Activated naive CD4-positive, alpha-beta T cell treated with anti-CD3 and anti-CD28 coated beads, Interleukin-2, amount 10 ng/mL, durations not matched to agents 7 days and 5 days (primary cell): ENCODE measurements at regions not wholly inside any gene's neighbourhood (a gene's known extent, or its start where the extent isn't known, plus 50 kb on each side); places are given as distances from the start of the nearest gene placed in this dataset.
A peak's percentile ranks its signal among the peaks of the same experiment; 100 is the strongest.

Source experiments
- CTCF ChIA-PET: fragments of 350-600 bp; sonication (Branson Sonifier 250); formaldehyde crosslinking; loops from one replicate; lab custom pipeline; 2021; ENCODE audit warnings: antibody characterized with exemption; lab: Charles Lee
- DNase-seq: peaks from one replicate; pipeline ENCODE4 v3.0.0-alpha.2; 2020
- H3K27ac Mint-ChIP-seq: one replicate; pipeline ENCODE4 v1.8.0; 2021; ENCODE audit warnings: mild to moderate bottlenecking, moderate library complexity, mixed read lengths
- H3K27me3 Mint-ChIP-seq: one replicate; pipeline ENCODE4 v1.8.0; 2021; ENCODE audit warnings: mild to moderate bottlenecking, mixed read lengths
- H3K36me3 Mint-ChIP-seq: one replicate; pipeline ENCODE4 v1.8.0; 2021; ENCODE audit warnings: mixed read lengths
- H3K4me1 Mint-ChIP-seq: one replicate; pipeline ENCODE4 v1.8.0; 2021; ENCODE audit warnings: mixed read lengths
- H3K4me3 Mint-ChIP-seq: one replicate; pipeline ENCODE4 v1.8.0; 2021; ENCODE audit warnings: mild to moderate bottlenecking, moderate library complexity, mixed read lengths
- H3K9me3 Mint-ChIP-seq: one replicate; pipeline ENCODE4 v1.8.0; 2021; ENCODE audit warnings: mixed read lengths

DNA sequence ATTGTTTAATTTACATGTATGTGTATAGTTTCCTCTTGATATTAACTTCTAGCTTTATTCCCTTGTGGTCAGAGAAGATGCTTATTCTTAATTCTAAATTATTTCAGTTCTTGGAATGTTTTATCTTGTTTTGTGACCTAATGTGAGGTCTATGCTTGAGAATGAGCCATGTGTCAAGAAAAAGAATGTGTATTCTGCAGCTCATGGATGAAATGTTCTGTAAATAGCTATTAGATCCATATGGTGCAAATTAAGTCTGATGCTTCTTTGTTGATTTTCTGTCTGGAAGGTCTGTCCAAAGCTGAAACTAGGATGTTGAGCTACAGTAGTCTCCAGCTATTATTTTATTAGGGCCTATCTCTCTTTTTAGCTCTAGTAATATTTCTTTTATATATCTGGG is 187.3 kb upstream of the RASGEF1B start:
- Mint-ChIP-seq H3K9me3 (no peaks in the 10 kb centered on the region), H3K36me3 (no peaks in the 10 kb centered on the region), H3K27ac (no peak overlapping the region), H3K4me1 (no peaks in the 10 kb centered on the region), H3K27me3 (no peaks in the 10 kb centered on the region), H3K4me3 (no peak overlapping the region)
- CTCF ChIA-PET = no interaction called here
- no peak for DNase-seq

DNA sequence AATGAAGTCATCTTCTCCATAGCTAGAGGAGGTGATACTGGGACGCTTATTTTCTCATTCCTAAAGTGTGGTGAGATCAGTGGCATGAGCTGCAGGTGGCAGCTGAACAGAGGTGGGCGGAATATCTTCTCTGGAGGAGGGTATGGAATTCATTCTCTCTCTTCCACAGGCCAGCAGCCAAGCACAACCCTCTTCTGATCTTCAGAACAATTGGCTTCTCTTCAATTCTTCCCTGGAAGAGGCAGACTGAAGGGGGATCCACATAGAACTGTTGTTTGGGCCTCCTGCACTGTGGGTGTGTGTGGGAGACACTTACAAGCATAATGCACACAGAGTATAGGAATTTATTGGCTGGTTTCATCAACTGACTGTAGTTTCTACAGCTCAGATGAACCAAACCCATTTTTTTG is 180.4 kb upstream of the RASGEF1B start:
- Mint-ChIP-seq H3K36me3 (no peaks in the 10 kb centered on the region), H3K27me3 (no peaks in the 10 kb centered on the region), H3K4me1 (peaks cover 37% of the 10 kb centered on the region), H3K9me3 (no peaks in the 10 kb centered on the region), H3K4me3 (no peak overlapping the region), H3K27ac (no peak overlapping the region)
- CTCF ChIA-PET = interaction anchor here (1.3 kb wide), 1 partner anchor 12 kb away, joined by 3 read pairs; no protein-coding TSS in a partner anchor
- no peak for DNase-seq

GRCh38 chr4:81651243-81651899 is 179.7 kb upstream of the RASGEF1B start:
- Mint-ChIP-seq H3K27me3 (no peaks in the 10 kb centered on the region), H3K9me3 (no peaks in the 10 kb centered on the region), H3K27ac (no peak overlapping the region), H3K4me1 (peaks cover 37% of the 10 kb centered on the region), H3K36me3 (no peaks in the 10 kb centered on the region), H3K4me3 (no peak overlapping the region)
- CTCF ChIA-PET = interaction anchor here (0.9 to 1.3 kb wide), 2 partner anchors 13 to 47 kb away, joined by 3 to 4 read pairs; no protein-coding TSS in a partner anchor
- no peak for DNase-seq

GRCh38 chr4:81650606-81651242 is 179.0 kb upstream of the RASGEF1B start:
- DNase-seq = no peak
- Mint-ChIP-seq H3K4me3 (no peak overlapping the region), H3K4me1 (peaks cover 37% of the 10 kb centered on the region), H3K27me3 (no peaks in the 10 kb centered on the region), H3K27ac (no peak overlapping the region), H3K36me3 (no peaks in the 10 kb centered on the region), H3K9me3 (no peaks in the 10 kb centered on the region)
- CTCF ChIA-PET = interaction anchor here (0.8 to 1.3 kb wide), 3 partner anchors 14 to 47 kb away, joined by 3 to 4 read pairs (median 3); no protein-coding TSS in a partner anchor

- Mint-ChIP-seq H3K27me3 (no peaks in the 10 kb centered on the region), H3K4me3 (no peak overlapping the region), H3K4me1 (peaks cover 37% of the 10 kb centered on the region), H3K27ac (peak overlapping the region; percentile 5), H3K9me3 (no peaks in the 10 kb centered on the region), H3K36me3 (no peaks in the 10 kb centered on the region)
- CTCF ChIA-PET = interaction anchor here (0.9 to 1.3 kb wide), 2 partner anchors 178 to 181 kb away, joined by 3 to 4 read pairs; no protein-coding TSS in a partner anchor
- DNase-seq = peak; percentile 63
Observed at GRCh38 chr4:81648576-81649275, 177.0 kb upstream of the RASGEF1B start.

GRCh38 chr4:81647388-81647787 is 175.7 kb upstream of the RASGEF1B start:
- Mint-ChIP-seq H3K4me3 (no peak overlapping the region), H3K9me3 (no peaks in the 10 kb centered on the region), H3K4me1 (peaks cover 37% of the 10 kb centered on the region), H3K36me3 (no peaks in the 10 kb centered on the region), H3K27ac (no peak overlapping the region), H3K27me3 (no peaks in the 10 kb centered on the region)
- DNase-seq = no peak
- CTCF ChIA-PET = no interaction called here

DNA sequence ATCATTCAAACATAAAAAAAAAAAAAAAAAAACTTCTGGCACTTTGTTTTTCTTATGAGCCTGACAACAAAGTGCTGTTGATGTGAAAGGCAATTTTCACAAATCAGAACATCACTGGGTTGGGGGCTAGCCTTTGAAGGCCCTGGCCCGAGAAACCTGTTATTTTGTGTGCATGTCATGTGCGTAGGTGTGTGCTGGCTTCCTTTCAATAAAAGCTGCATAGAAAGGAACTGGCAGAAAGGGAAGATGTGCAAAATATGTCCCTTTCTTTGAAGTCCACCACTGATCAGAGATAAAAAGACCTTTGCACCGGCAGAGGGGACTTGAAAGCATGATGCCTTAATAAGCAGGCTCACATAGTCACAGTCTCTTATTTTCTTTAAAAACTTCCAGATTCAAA is 170.8 kb upstream of the RASGEF1B start:
- DNase-seq = no peak
- no peaks in the 10 kb centered on the region for H3K9me3 Mint-ChIP-seq
- CTCF ChIA-PET = no interaction called here
- no peak overlapping the region for H3K27ac Mint-ChIP-seq
- no peaks in the 10 kb centered on the region for H3K36me3 Mint-ChIP-seq
- no peaks in the 10 kb centered on the region for H3K27me3 Mint-ChIP-seq
- H3K4me3 Mint-ChIP-seq = no peak overlapping the region
- peaks cover 5% of the 10 kb centered on the region for H3K4me1 Mint-ChIP-seq

- Mint-ChIP-seq H3K27me3 (no peaks in the 10 kb centered on the region), H3K27ac (no peak overlapping the region), H3K4me3 (no peak overlapping the region), H3K36me3 (no peaks in the 10 kb centered on the region), H3K4me1 (no peaks in the 10 kb centered on the region), H3K9me3 (no peaks in the 10 kb centered on the region)
- CTCF ChIA-PET = no interaction called here
- DNase-seq = no peak
Observed at GRCh38 chr4:81639248-81639647, 167.5 kb upstream of the RASGEF1B start.

DNA sequence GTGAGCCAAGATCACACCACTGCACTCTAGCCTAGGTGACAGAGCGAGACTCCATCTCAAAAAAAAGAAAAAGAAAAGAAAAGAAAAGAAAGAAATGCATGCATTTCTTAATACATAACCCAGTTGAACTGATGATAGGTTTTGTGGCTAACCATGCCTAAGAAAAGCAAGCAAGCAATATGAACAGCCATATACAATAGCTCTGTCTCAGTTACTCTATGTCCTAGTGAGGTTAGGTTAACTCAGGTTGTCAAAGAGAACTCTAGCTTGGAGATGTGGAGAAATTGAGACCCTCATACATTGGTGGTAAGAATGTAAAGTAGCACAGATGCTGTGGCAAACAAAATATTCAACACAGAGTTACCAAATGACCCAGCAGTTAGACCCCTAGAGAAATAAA is 167.0 kb upstream of the RASGEF1B start:
- CTCF ChIA-PET = no interaction called here
- H3K4me3 Mint-ChIP-seq = no peak overlapping the region
- H3K27ac Mint-ChIP-seq = no peak overlapping the region
- DNase-seq = no peak
- H3K36me3 Mint-ChIP-seq = no peaks in the 10 kb centered on the region
- H3K9me3 Mint-ChIP-seq = no peaks in the 10 kb centered on the region
- no peaks in the 10 kb centered on the region for H3K27me3 Mint-ChIP-seq
- H3K4me1 Mint-ChIP-seq = no peaks in the 10 kb centered on the region

GRCh38 chr4:81635739-81636138 is 164.0 kb upstream of the RASGEF1B start:
- Mint-ChIP-seq H3K27ac (no peak overlapping the region), H3K9me3 (no peaks in the 10 kb centered on the region), H3K27me3 (no peaks in the 10 kb centered on the region), H3K4me3 (no peak overlapping the region), H3K4me1 (no peaks in the 10 kb centered on the region), H3K36me3 (no peaks in the 10 kb centered on the region)
- no peak for DNase-seq
- CTCF ChIA-PET = no interaction called here

- no peak overlapping the region for H3K27ac Mint-ChIP-seq
- H3K27me3 Mint-ChIP-seq = no peaks in the 10 kb centered on the region
- CTCF ChIA-PET = no interaction called here
- H3K9me3 Mint-ChIP-seq = no peaks in the 10 kb centered on the region
- no peaks in the 10 kb centered on the region for H3K36me3 Mint-ChIP-seq
- no peak for DNase-seq
- H3K4me1 Mint-ChIP-seq = no peaks in the 10 kb centered on the region
- H3K4me3 Mint-ChIP-seq = no peak overlapping the region
Observed at GRCh38 chr4:81634766-81635549, 163.3 kb upstream of the RASGEF1B start.

GRCh38 chr4:81634165-81634564 is 162.5 kb upstream of the RASGEF1B start:
- no peaks in the 10 kb centered on the region for H3K27me3 Mint-ChIP-seq

DNA sequence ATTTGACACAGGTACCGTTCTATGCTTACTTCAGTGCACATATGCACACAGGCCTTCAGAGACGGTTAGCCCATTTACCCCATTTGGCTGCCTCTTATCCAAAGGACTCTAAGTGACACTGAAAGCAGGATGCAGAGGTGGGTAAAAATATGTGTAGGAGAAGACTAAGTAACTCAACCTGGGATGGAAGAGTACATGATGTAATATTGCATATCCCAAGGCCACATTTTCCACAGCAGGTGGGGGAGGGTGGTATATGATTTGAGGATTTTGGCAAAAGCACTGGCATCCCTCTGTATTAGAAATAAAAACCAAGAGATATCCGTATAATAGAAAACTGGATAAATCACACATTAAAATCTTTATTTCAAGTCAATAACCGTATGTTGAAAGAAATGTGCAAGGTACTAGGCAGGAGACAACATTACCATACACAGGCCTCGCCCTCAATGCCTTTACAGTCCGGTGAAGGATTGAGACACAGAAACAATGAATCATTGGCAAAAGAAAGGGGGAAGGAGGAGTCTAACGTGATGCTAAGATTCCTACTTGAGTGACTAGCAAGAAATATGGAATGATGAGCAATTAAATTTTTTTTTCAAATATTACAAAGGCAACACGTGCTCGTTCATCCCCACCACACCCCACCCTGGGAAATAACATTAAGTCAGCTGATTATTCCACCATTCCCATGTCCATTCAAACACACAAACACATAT is 161.0 kb upstream of the RASGEF1B start:
- Mint-ChIP-seq H3K27me3 (no peaks in the 10 kb centered on the region), H3K4me3 (no peak overlapping the region), H3K9me3 (no peaks in the 10 kb centered on the region), H3K36me3 (no peaks in the 10 kb centered on the region), H3K27ac (no peak overlapping the region), H3K4me1 (no peaks in the 10 kb centered on the region)
- CTCF ChIA-PET = no interaction called here
- DNase-seq = no peak

More at GRCh38 chr4:81634165-81634564, 162.5 kb upstream of the RASGEF1B start:
- DNase-seq = no peak
- no peaks in the 10 kb centered on the region for H3K9me3 Mint-ChIP-seq
- no peak overlapping the region for H3K27ac Mint-ChIP-seq
- H3K36me3 Mint-ChIP-seq = no peaks in the 10 kb centered on the region
- CTCF ChIA-PET = no interaction called here
- H3K4me1 Mint-ChIP-seq = no peaks in the 10 kb centered on the region
- H3K4me3 Mint-ChIP-seq = no peak overlapping the region
